ENCODE measurements at regions not wholly inside any gene's neighbourhood (a gene's known extent, or its start where the extent isn't known, plus 50 kb on each side); places are given as distances from the start of the nearest gene placed in this dataset.

- TF ChIP-seq CTCF (IDR thresholded peaks at IDR 0.05; ENCODE audit: poor library complexity) (no peak), EZH2 (IDR thresholded peaks at IDR 0.05; ENCODE audit: borderline replicate concordance) (no peak)
These were observed 69.0 kb upstream of the GPR158 start for GRCh38 chr10:25105743-25106260.

All from hepatocyte (in vitro differentiated cells).